ENCODE measurements at regions not wholly inside any gene's neighbourhood (a gene's known extent, or its start where the extent isn't known, plus 50 kb on each side); places are given as distances from the start of the nearest gene placed in this dataset.

- ATAC-seq (no peak), FAIRE-seq (no peak), DNase-seq (no peak)
- 60 to 71% methylated on average over 3 of the region's 3 CpGs for WGBS, 2 donors
- Histone ChIP-seq H3K4me3 (no peak overlapping the region), H3K27ac (no peak overlapping the region), H3K36me3 (no peaks in the 10 kb centered on the region), H3K9me3 (no peaks in the 10 kb centered on the region), H3K27me3 (peaks cover 0 to 4% (median 0%) of the 10 kb centered on the region in 4 donors), H3K4me1 (no peaks in the 10 kb centered on the region)
- no peak for TF ChIP-seq CTCF (IDR thresholded peaks at IDR 0.05)
- intact Hi-C loops (cut with DNase I), result no loop called here
Observed at GRCh38 chr7:79719216-79719615, 265.7 kb upstream of the MAGI2 start.

- WGBS, 2 donors, result 62 to 72% methylated on average over 2 of the region's 2 CpGs
- TF ChIP-seq CTCF (IDR thresholded peaks at IDR 0.05), result no peak
- DNase-seq (no peak), FAIRE-seq (no peak), ATAC-seq (no peak)
- peaks cover 0 to 4% (median 0%) of the 10 kb centered on the region in 4 donors for H3K27me3 ChIP-seq
- no peak overlapping the region for H3K27ac ChIP-seq
- no peaks in the 10 kb centered on the region for H3K36me3 ChIP-seq
- intact Hi-C loops (cut with DNase I), result no loop called here
- H3K9me3 ChIP-seq, result no peaks in the 10 kb centered on the region
- no peaks in the 10 kb centered on the region for H3K4me1 ChIP-seq
- no peak overlapping the region for H3K4me3 ChIP-seq
Observed at GRCh38 chr7:79716329-79716728, 262.9 kb upstream of the MAGI2 start.

GRCh38 chr7:79714081-79714480 is 260.6 kb upstream of the MAGI2 start:
- DNase-seq (no peak), FAIRE-seq (no peak), ATAC-seq (no peak)
- no peaks in the 10 kb centered on the region for H3K9me3 ChIP-seq
- intact Hi-C loops (cut with DNase I), result no loop called here
- 43 to 56% methylated on average over 2 of the region's 2 CpGs for WGBS, 2 donors
- no peaks in the 10 kb centered on the region for H3K4me1 ChIP-seq
- no peak overlapping the region for H3K4me3 ChIP-seq
- peaks cover 0 to 4% (median 0%) of the 10 kb centered on the region in 4 donors for H3K27me3 ChIP-seq
- TF ChIP-seq CTCF (IDR thresholded peaks at IDR 0.05), result no peak
- H3K27ac ChIP-seq, result no peak overlapping the region
- H3K36me3 ChIP-seq, result no peaks in the 10 kb centered on the region

- Histone ChIP-seq H3K36me3 (no peaks in the 10 kb centered on the region), H3K4me3 (no peak overlapping the region), H3K27ac (no peak overlapping the region), H3K4me1 (no peaks in the 10 kb centered on the region), H3K9me3 (no peaks in the 10 kb centered on the region), H3K27me3 (peaks cover 0 to 4% (median 0%) of the 10 kb centered on the region in 4 donors)
- no peak for TF ChIP-seq CTCF (IDR thresholded peaks at IDR 0.05)
- ATAC-seq (no peak), DNase-seq (no peak), FAIRE-seq (no peak)
- intact Hi-C loops (cut with DNase I), result no loop called here
- 20 to 22% methylated on average over 1 of the region's 1 CpG for WGBS, 2 donors
Observed at GRCh38 chr7:79713276-79713675, 259.8 kb upstream of the MAGI2 start.

- H3K9me3 ChIP-seq, result no peaks in the 10 kb centered on the region
- peaks cover 0 to 4% (median 0%) of the 10 kb centered on the region in 4 donors for H3K27me3 ChIP-seq
- intact Hi-C loops (cut with DNase I), result no loop called here
- WGBS, 2 donors, result 48 to 51% methylated on average over 4 of the region's 4 CpGs
- no peak overlapping the region for H3K4me3 ChIP-seq
- FAIRE-seq (no peak), DNase-seq (no peak), ATAC-seq (no peak)
- H3K4me1 ChIP-seq, result no peaks in the 10 kb centered on the region
- TF ChIP-seq CTCF (IDR thresholded peaks at IDR 0.05), result no peak
- H3K27ac ChIP-seq, result no peak overlapping the region
- H3K36me3 ChIP-seq, result no peaks in the 10 kb centered on the region
Observed at GRCh38 chr7:79711660-79712059, 258.2 kb upstream of the MAGI2 start.

Measured in pancreas (tissue), 10 donors.